HepG2 (cell line): ENCODE measurements at regions not wholly inside any gene's neighbourhood (a gene's known extent, or its start where the extent isn't known, plus 50 kb on each side); places are given as distances from the start of the nearest gene placed in this dataset.

Experiments used
- ATAC-seq: fragments of 200-7000 bp; cut with Tn5 transposase; 3 replicates; pipeline ENCODE4 v1.9.1; 2020; ENCODE audit warnings: mild to moderate bottlenecking, moderate library complexity
- BruUV-seq: library from RNA; stranded (reverse); fragments of 400-500 nt; replicated peaks from 2 replicates; lab custom pipeline; 2021; lab: Mats Ljungman, UMichigan
- CTCF ChIA-PET: fragments of 300-600 bp; formaldehyde crosslinking; extraction: SDS; loops from one replicate; lab custom pipeline; 2021; ENCODE audit warnings: low total read pairs, inconsistent platforms, low intra/inter-chr PET ratio; lab: Yijun Ruan, JAX
- POLR2A ChIA-PET: fragments of 350-600 bp; sonication (Branson Sonifier 250); formaldehyde crosslinking; loops from one replicate; lab custom pipeline; 2020; ENCODE audit warnings: antibody characterized with exemption, inconsistent platforms; lab: Yijun Ruan, JAX
- DNase-seq: peaks from one replicate; pipeline ENCODE4 v3.0.0-alpha.2; 2015; ENCODE audit warnings: low spot score
- FAIRE-seq: peaks from 3 replicates; lab custom pipeline; 2011; peaks lifted over from hg19 to GRCh38; lab: Jason Lieb, UNC
- H2AFZ ChIP-seq: one replicate; pipeline ENCODE4 v1.6.1; 2011; ENCODE audit warnings: low read length, inconsistent platforms
- H3K27ac ChIP-seq: fragments of 300-600 bp; 3 replicates; pipeline ENCODE4 v1.8.0; 2011; ENCODE audit warnings: mixed run types, mild to moderate bottlenecking, mixed read lengths, low read length, inconsistent platforms; ENCODE audit not compliant: insufficient read depth; ENCODE audit errors: extremely low read length
- H3K27me3 ChIP-seq, 2 experiments: fragments of 200-600 bp in 1 of 2; 2 replicates in 1 of 2; 3 replicates in 1 of 2; pipeline versions ENCODE4 v1.6.0 to v1.8.0; 2011; ENCODE audit warnings: low read length in 2 of 2, mild to moderate bottlenecking in 2 of 2, moderate library complexity in 2 of 2, inconsistent platforms in 1 of 2; ENCODE audit not compliant: insufficient read depth in 2 of 2, control insufficient read depth in 1 of 2
- H3K36me3 ChIP-seq, 2 experiments: fragments of 200-600 bp in 1 of 2; replicated peaks in 1 of 2; 2 replicates in 1 of 2; 3 replicates in 1 of 2; pipeline versions ENCODE4 v1.5.1 to v1.8.0; 2011; ENCODE audit warnings: low read length in 2 of 2, inconsistent platforms in 1 of 2; ENCODE audit not compliant: insufficient read depth in 2 of 2, control insufficient read depth in 1 of 2
- H3K4me1 ChIP-seq: 2 replicates; pipeline ENCODE4 v1.5.1; 2012; ENCODE audit warnings: low read length, inconsistent platforms; ENCODE audit not compliant: insufficient read depth
- H3K4me2 ChIP-seq: 2 replicates; pipeline ENCODE4 v1.6.0; 2011; ENCODE audit warnings: low read depth, low read length, inconsistent platforms
- H3K4me3 ChIP-seq, 3 experiments: fragments of 200-600 bp in 1 of 3; sonication (generic), shearing (Covaris generic) in 1 of 3; replicated peaks in 1 of 3; 2 replicates each; pipeline ENCODE4 v1.5.1; 2011 to 2016; ENCODE audit warnings: low read length in 3 of 3, inconsistent platforms in 2 of 3, low read depth in 2 of 3, mild to moderate bottlenecking in 2 of 3, control low read depth in 1 of 3, mixed read lengths in 1 of 3; ENCODE audit not compliant: insufficient read depth in 1 of 3
- H3K79me2 ChIP-seq: one replicate; pipeline ENCODE4 v1.6.1; 2011; ENCODE audit warnings: low read length, inconsistent platforms; ENCODE audit not compliant: insufficient read depth
- H3K9ac ChIP-seq: 2 replicates; pipeline ENCODE4 v1.6.0; 2011; ENCODE audit warnings: mild to moderate bottlenecking, low read depth, low read length, inconsistent platforms; ENCODE audit not compliant: insufficient read depth
- H3K9me3 ChIP-seq: 2 replicates; pipeline ENCODE4 v1.5.1; 2012; ENCODE audit warnings: mild to moderate bottlenecking, low read length
- H4K20me1 ChIP-seq: 2 replicates; pipeline ENCODE4 v1.6.0; 2011; ENCODE audit warnings: inconsistent platforms, mild to moderate bottlenecking, low read length, moderate library complexity; ENCODE audit not compliant: insufficient read depth
- SRSF1 ChIP-seq: fragments of 200-400 bp; formaldehyde crosslinking; optimal IDR thresholded peaks from 2 replicates; pipeline ENCODE3; 2017; ENCODE audit warnings: mild to moderate bottlenecking, low read depth, low read length, moderate library complexity
- ZBTB38 ChIP-seq: sonication (generic); formaldehyde crosslinking; IDR thresholded peaks from 2 replicates; pipeline ENCODE4 v1.5.1; 2020; ENCODE audit warnings: mild to moderate bottlenecking, missing genetic modification reagents
- ZNF546 ChIP-seq: sonication (generic); formaldehyde crosslinking; conservative IDR thresholded peaks from 2 replicates; pipeline ENCODE4 v1.8.1; 2023; ENCODE audit warnings: mild to moderate bottlenecking, missing genetic modification reagents
- WGBS: methylation state at CpG from one replicate; pipeline ENCODE4 v1.1.6; 2017; ENCODE audit warnings: low lambda C conversion rate; 5-methylcytosine and 5-hydroxymethylcytosine counted together
- in situ Hi-C: cut with HindIII; loops from 2 replicates; pipeline ENCODE4 v1.10.0; 2017; ENCODE audit warnings: low pct_unique_long_range_greater_than_20kb; ENCODE audit not compliant: extremely low pct_ligation_motif_present
- intact Hi-C: fragments of 100-400 bp; cut with micrococcal nuclease; formaldehyde crosslinking; loops from one replicate; pipeline ENCODE4 v1.10.0; 2022; ENCODE audit not compliant: unreplicated experiment
- TF ChIP-seq, protein P1 (sequence below): fragments of 450-650 bp; IDR thresholded peaks from 2 replicates; pipeline ENCODE4 v1.6.1; 2016

DNA sequence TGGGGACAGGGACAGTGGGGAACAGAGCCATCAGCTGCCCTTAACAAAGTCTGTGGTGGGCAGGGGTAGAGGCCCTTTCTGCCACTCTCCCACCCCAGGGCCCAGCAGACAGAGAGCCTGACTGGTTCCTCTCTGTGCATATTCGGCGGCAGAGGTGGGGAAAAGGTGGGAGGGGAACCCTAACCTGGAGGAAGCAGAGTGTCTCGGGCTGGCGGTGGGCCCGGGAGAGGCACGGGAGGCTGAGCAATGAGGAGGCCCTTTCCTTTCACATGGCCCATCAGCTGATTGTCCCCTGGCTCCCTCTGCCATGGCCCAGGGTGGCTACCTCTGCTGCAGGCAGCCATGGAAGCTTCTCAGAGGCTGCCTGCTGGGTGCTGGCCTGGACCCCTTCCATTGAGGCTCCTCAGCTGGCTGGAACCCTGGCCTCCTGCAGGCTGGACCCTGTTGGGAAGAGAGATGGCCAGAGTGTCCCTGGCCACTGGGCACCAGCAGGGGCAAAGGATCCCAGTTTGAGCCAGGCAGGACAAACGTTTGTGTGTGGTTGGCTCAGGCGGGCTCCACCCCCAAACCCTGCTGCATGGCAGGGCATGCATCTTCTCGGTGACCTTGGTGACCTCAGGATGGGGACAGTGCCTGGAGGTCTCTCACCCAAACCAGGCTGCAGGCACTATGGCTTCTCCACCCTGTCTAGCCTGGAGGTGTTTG, 202.8 kb upstream of the ZNF536 start:
- intact Hi-C loops (no loop called here), in situ Hi-C loops (no loop called here)
- Histone ChIP-seq H2AFZ (no peak overlapping the region), H3K9ac (no peak overlapping the region), H3K27me3 (peaks cover 0 to 6% of the 10 kb centered on the region in 2 experiments; a peak in 1 of 5 replicates), H3K36me3 (no peaks in the 10 kb centered on the region), H3K9me3 (no peaks in the 10 kb centered on the region), H3K27ac (no peak overlapping the region), H3K4me3 (no peak overlapping the region), H3K4me2 (no peak overlapping the region), H3K79me2 (no peaks in the 10 kb centered on the region), H3K4me1 (no peaks in the 10 kb centered on the region), H4K20me1 (no peaks in the 10 kb centered on the region)
- no peak for FAIRE-seq
- ATAC-seq: no peak
- DNase-seq: no peak
- ChIA-PET CTCF (no interaction called here), POLR2A (no interaction called here)
- WGBS: 3% methylated on average over 5 of the region's 9 CpGs
- no peak for TF ChIP-seq ZNF546 (CRISPR knock-in tag)
- TF ChIP-seq ZBTB38: no peak
- no TSS peak for BruUV-seq

DNA sequence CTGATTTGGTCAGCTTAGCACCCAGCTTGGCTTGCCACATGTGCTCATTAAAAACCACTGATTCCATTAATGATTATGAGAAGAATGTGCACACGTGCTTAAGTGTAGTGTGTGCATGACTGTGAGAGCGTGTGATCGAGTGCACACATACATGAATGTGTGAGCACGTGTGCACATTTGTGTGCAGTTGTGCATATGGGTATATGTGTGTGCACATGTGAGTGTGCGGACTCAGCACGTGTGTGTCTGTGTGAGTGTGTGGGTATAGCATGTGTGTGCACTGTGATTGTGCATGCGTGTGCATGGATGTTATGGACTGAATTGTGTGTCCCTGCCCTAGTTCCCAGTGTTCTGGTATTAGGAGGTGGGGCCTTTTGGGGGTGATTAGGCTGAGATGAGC, 202.1 kb upstream of the ZNF536 start:
- DNase-seq (no peak), ATAC-seq (no peak), FAIRE-seq (no peak)
- no peak overlapping the region for H3K9ac ChIP-seq
- H3K4me1 ChIP-seq: no peaks in the 10 kb centered on the region
- intact Hi-C loops (no loop called here), in situ Hi-C loops (no loop called here)
- ChIA-PET CTCF (no interaction called here), POLR2A (no interaction called here)
- TF ChIP-seq SRSF1: no peak
- TF ChIP-seq, protein P1, sequence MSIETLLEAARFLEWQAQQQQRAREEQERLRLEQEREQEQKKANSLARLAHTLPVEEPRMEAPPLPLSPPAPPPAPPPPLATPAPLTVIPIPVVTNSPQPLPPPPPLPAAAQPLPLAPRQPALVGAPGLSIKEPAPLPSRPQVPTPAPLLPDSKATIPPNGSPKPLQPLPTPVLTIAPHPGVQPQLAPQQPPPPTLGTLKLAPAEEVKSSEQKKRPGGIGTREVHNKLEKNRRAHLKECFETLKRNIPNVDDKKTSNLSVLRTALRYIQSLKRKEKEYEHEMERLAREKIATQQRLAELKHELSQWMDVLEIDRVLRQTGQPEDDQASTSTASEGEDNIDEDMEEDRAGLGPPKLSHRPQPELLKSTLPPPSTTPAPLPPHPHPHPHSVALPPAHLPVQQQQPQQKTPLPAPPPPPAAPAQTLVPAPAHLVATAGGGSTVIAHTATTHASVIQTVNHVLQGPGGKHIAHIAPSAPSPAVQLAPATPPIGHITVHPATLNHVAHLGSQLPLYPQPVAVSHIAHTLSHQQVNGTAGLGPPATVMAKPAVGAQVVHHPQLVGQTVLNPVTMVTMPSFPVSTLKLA: peak; percentile 97
- no TSS peak for BruUV-seq
- H3K36me3 ChIP-seq: no peaks in the 10 kb centered on the region
- H3K4me2 ChIP-seq: no peak overlapping the region
- H3K9me3 ChIP-seq: no peaks in the 10 kb centered on the region
- H4K20me1 ChIP-seq: no peaks in the 10 kb centered on the region
- WGBS: 37% methylated on average over 7 of the region's 7 CpGs
- H3K27ac ChIP-seq: no peak overlapping the region
- H3K4me3 ChIP-seq: no peak overlapping the region
- peaks cover 1 to 6% of the 10 kb centered on the region in 2 experiments; a peak in 2 of 5 replicates for H3K27me3 ChIP-seq
- H2AFZ ChIP-seq: no peak overlapping the region
- H3K79me2 ChIP-seq: no peaks in the 10 kb centered on the region
